OCI-LY3 (cell line): ENCODE measurements at regions not wholly inside any gene's neighbourhood (a gene's known extent, or its start where the extent isn't known, plus 50 kb on each side); places are given as distances from the start of the nearest gene placed in this dataset.

ENCODE experiments used
- H2AFZ ChIP-seq: fragments of 200-600, 300-600 bp; shearing (Covaris generic); 2 replicates; pipeline ENCODE4 v1.6.0; 2014; ENCODE audit warnings: antibody characterized with exemption, low read depth, low read length
- H3K27ac ChIP-seq: fragments of 200-600, 300-600 bp; sonication (generic); 2 replicates; pipeline ENCODE4 v1.5.1; 2014; ENCODE audit warnings: mild to moderate bottlenecking, low read length, moderate library complexity, mixed read lengths
- H3K27me3 ChIP-seq: fragments of 200-600, 300-600 bp; sonication (generic); 2 replicates; pipeline ENCODE4 v1.6.1; 2014; ENCODE audit warnings: low read depth, low read length, mixed read lengths
- H3K36me3 ChIP-seq: fragments of 200-600, 300-600 bp; sonication (generic); replicated peaks from 2 replicates; pipeline ENCODE3; 2014; ENCODE audit warnings: low read depth, low read length, mixed read lengths
- H3K4me1 ChIP-seq: fragments of 300-600, 200-600 bp; sonication (generic); 2 replicates; pipeline ENCODE4 v1.6.1; 2014; ENCODE audit warnings: low read length, mixed read lengths
- H3K4me2 ChIP-seq: fragments of 200-600, 300-600 bp; sonication (generic); 2 replicates; pipeline ENCODE4 v1.6.1; 2014; ENCODE audit warnings: low read length, mixed read lengths
- H3K4me3 ChIP-seq: fragments of 300-600, 200-600 bp; sonication (generic); 2 replicates; pipeline ENCODE4 v1.5.1; 2014; ENCODE audit warnings: antibody characterized with exemption, mild to moderate bottlenecking, low read length, moderate library complexity
- H3K79me2 ChIP-seq: fragments of 300-600, 200-600 bp; shearing (Covaris generic); 2 replicates; pipeline ENCODE4 v1.6.1; 2014; ENCODE audit warnings: mild to moderate bottlenecking, low read length, mixed read lengths
- H3K9ac ChIP-seq: fragments of 300-600, 200-600 bp; shearing (Covaris generic); 2 replicates; pipeline ENCODE4 v1.6.0; 2014; ENCODE audit warnings: mild to moderate bottlenecking, low read length, moderate library complexity
- H3K9me3 ChIP-seq: fragments of 200-600, 300-600 bp; shearing (Covaris generic); 2 replicates; pipeline ENCODE4 v1.6.1; 2014; ENCODE audit warnings: low read length, mixed read lengths; ENCODE audit not compliant: insufficient read depth
- H4K20me1 ChIP-seq: fragments of 200-600, 300-600 bp; sonication (generic); 2 replicates; pipeline ENCODE4 v1.6.1; 2016; ENCODE audit warnings: low read length, mixed read lengths; ENCODE audit not compliant: insufficient read depth
- CTCF ChIP-seq: fragments of 200-600, 300-600 bp; sonication (generic); IDR thresholded peaks from 2 replicates; pipeline ENCODE4 v1.5.1; 2014; ENCODE audit warnings: antibody characterized with exemption, low read length, low read depth
- EZH2phosphoT487 ChIP-seq: fragments of 200-600 bp; shearing (Covaris generic); IDR thresholded peaks from 2 replicates; pipeline ENCODE4 v1.6.1; 2018; ENCODE audit warnings: antibody characterized with exemption, mixed run types, low read depth

GRCh38 chr11:106281455-106282173 is 204.2 kb downstream of the AASDHPPT start:
- Histone ChIP-seq H3K36me3 (no peaks in the 10 kb centered on the region), H3K27ac (no peak overlapping the region), H3K4me2 (no peak overlapping the region), H3K9ac (no peak overlapping the region), H3K4me3 (no peak overlapping the region), H3K79me2 (no peaks in the 10 kb centered on the region), H2AFZ (no peak overlapping the region), H4K20me1 (no peaks in the 10 kb centered on the region), H3K4me1 (no peaks in the 10 kb centered on the region), H3K9me3 (no peaks in the 10 kb centered on the region), H3K27me3 (no peaks in the 10 kb centered on the region)
- no peak for TF ChIP-seq EZH2phosphoT487
- no peak for TF ChIP-seq CTCF

GRCh38 chr11:106286881-106287504 is 209.5 kb downstream of the AASDHPPT start:
- H3K4me2 ChIP-seq, result no peak overlapping the region
- H3K27me3 ChIP-seq, result no peaks in the 10 kb centered on the region
- H3K79me2 ChIP-seq, result no peaks in the 10 kb centered on the region
- no peak overlapping the region for H3K9ac ChIP-seq
- no peak overlapping the region for H2AFZ ChIP-seq
- TF ChIP-seq EZH2phosphoT487, result no peak
- TF ChIP-seq CTCF, result no peak
- no peak overlapping the region for H3K4me3 ChIP-seq
- no peak overlapping the region for H3K27ac ChIP-seq
- H3K9me3 ChIP-seq, result no peaks in the 10 kb centered on the region
- no peaks in the 10 kb centered on the region for H4K20me1 ChIP-seq
- H3K4me1 ChIP-seq, result no peaks in the 10 kb centered on the region
- H3K36me3 ChIP-seq, result no peaks in the 10 kb centered on the region

- H3K9ac ChIP-seq, result no peak overlapping the region
- H3K4me3 ChIP-seq, result no peak overlapping the region
- no peak overlapping the region for H3K27ac ChIP-seq
- no peaks in the 10 kb centered on the region for H3K36me3 ChIP-seq
- no peak for TF ChIP-seq CTCF
- TF ChIP-seq EZH2phosphoT487, result no peak
- H3K4me1 ChIP-seq, result no peaks in the 10 kb centered on the region
- H3K27me3 ChIP-seq, result no peaks in the 10 kb centered on the region
- H2AFZ ChIP-seq, result no peak overlapping the region
- no peaks in the 10 kb centered on the region for H3K9me3 ChIP-seq
- H3K79me2 ChIP-seq, result no peaks in the 10 kb centered on the region
- H4K20me1 ChIP-seq, result no peaks in the 10 kb centered on the region
- no peak overlapping the region for H3K4me2 ChIP-seq
Observed at GRCh38 chr11:106288057-106288456, 210.6 kb downstream of the AASDHPPT start.

- H3K27me3 ChIP-seq, result no peaks in the 10 kb centered on the region
- H3K9ac ChIP-seq, result no peak overlapping the region
- no peaks in the 10 kb centered on the region for H3K36me3 ChIP-seq
- H3K4me3 ChIP-seq, result no peak overlapping the region
- H4K20me1 ChIP-seq, result no peaks in the 10 kb centered on the region
- no peak overlapping the region for H3K4me2 ChIP-seq
- no peaks in the 10 kb centered on the region for H3K79me2 ChIP-seq
- no peak overlapping the region for H2AFZ ChIP-seq
- TF ChIP-seq EZH2phosphoT487 (no peak), CTCF (no peak)
- H3K4me1 ChIP-seq, result no peaks in the 10 kb centered on the region
- no peak overlapping the region for H3K27ac ChIP-seq
- no peaks in the 10 kb centered on the region for H3K9me3 ChIP-seq
Observed at GRCh38 chr11:106288822-106289387, 211.4 kb downstream of the AASDHPPT start.
